ENCODE measurements at regions not wholly inside any gene's neighbourhood (a gene's known extent, or its start where the extent isn't known, plus 50 kb on each side); places are given as distances from the start of the nearest gene placed in this dataset.

GRCh38 chr5:101969742-101970141 lies 326.3 kb downstream of the SLCO4C1 start:
- TF ChIP-seq, protein P1, sequence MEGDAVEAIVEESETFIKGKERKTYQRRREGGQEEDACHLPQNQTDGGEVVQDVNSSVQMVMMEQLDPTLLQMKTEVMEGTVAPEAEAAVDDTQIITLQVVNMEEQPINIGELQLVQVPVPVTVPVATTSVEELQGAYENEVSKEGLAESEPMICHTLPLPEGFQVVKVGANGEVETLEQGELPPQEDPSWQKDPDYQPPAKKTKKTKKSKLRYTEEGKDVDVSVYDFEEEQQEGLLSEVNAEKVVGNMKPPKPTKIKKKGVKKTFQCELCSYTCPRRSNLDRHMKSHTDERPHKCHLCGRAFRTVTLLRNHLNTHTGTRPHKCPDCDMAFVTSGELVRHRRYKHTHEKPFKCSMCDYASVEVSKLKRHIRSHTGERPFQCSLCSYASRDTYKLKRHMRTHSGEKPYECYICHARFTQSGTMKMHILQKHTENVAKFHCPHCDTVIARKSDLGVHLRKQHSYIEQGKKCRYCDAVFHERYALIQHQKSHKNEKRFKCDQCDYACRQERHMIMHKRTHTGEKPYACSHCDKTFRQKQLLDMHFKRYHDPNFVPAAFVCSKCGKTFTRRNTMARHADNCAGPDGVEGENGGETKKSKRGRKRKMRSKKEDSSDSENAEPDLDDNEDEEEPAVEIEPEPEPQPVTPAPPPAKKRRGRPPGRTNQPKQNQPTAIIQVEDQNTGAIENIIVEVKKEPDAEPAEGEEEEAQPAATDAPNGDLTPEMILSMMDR (IDR thresholded peaks at IDR 0.05; ENCODE audit: borderline replicate concordance, extremely low read depth, low read length, poor library complexity, severe bottlenecking): no peak
- no peak for TF ChIP-seq EZH2 (IDR thresholded peaks at IDR 0.05; ENCODE audit: borderline replicate concordance, low read depth, low read length, severe bottlenecking)

All from DND-41 (cell line).